A549 (cell line): ENCODE measurements at regions not wholly inside any gene's neighbourhood (a gene's known extent, or its start where the extent isn't known, plus 50 kb on each side); places are given as distances from the start of the nearest gene placed in this dataset.
"Not testable (repeated sequence)": the region's sequence is repeated elsewhere in the genome, so short reads cannot be mapped to it uniquely, and the experiment has no call there.

ENCODE experiments used
- ATAC-seq, 2 experiments: fragments of 200-7000 bp in 1 of 2; fragments of >200 bp in 1 of 2; cut with Nextera tagmentation in 1 of 2; cut with Tn5 transposase in 1 of 2; 3 replicates each; pipeline versions ENCODE4 v1.8.0 to v1.9.1; 2018 to 2020; ENCODE audit warnings: mild to moderate bottlenecking in 1 of 2, moderate library complexity in 1 of 2
- CTCF ChIA-PET: fragments of 300-600 bp; sonication (Branson Sonifier 250); formaldehyde crosslinking; extraction: SDS; loops from one replicate; lab custom pipeline; 2021; ENCODE audit warnings: antibody characterized with exemption, inconsistent platforms; lab: Yijun Ruan, JAX
- POLR2A ChIA-PET: fragments of 350-600 bp; formaldehyde crosslinking; extraction: SDS; loops from one replicate; lab custom pipeline; 2021; ENCODE audit warnings: antibody characterized with exemption, inconsistent platforms; lab: Yijun Ruan, JAX
- DNase-seq, 2 experiments: peaks; one replicate each; pipeline versions ENCODE4 v3.0.0 to v3.0.0-alpha.2; 2011 to 2016; ENCODE audit warnings: low read depth in 1 of 2, low spot score in 1 of 2
- FAIRE-seq: peaks from 2 replicates; lab custom pipeline; 2011; peaks lifted over from hg19 to GRCh38; lab: Jason Lieb, UNC
- H3K27ac ChIP-seq, 2 experiments: fragments of >200 bp; sonication (Bioruptor Twin); formaldehyde crosslinking; 3 replicates each; pipeline ENCODE4 v1.5.1; 2016 to 2017
- H3K4me1 ChIP-seq: fragments of >200 bp; sonication (Bioruptor Twin); formaldehyde crosslinking; 3 replicates; pipeline ENCODE4 v1.6.1; 2016
- H3K4me2 ChIP-seq: fragments of >200 bp; sonication (Bioruptor Twin); formaldehyde crosslinking; 3 replicates; pipeline ENCODE4 v1.6.1; 2016
- H3K4me3 ChIP-seq: fragments of >200 bp; sonication (Bioruptor Twin); formaldehyde crosslinking; 3 replicates; pipeline ENCODE4 v1.5.1; 2016
- H3K9me3 ChIP-seq: fragments of >200 bp; sonication (Bioruptor Twin); formaldehyde crosslinking; 3 replicates; pipeline ENCODE4 v1.6.1; 2016
- CBX2 ChIP-seq: fragments of 200-600 bp; sonication (generic); IDR thresholded peaks from 2 replicates; pipeline ENCODE4 v1.6.1; 2016; ENCODE audit warnings: low read depth, mild to moderate bottlenecking, borderline replicate concordance
- EHF ChIP-seq: fragments of 250-450 bp; sonication (Bioruptor Pico); IDR thresholded peaks from 2 replicates; pipeline ENCODE4 v1.5.0; 2020; ENCODE audit warnings: mild to moderate bottlenecking
- ESRRA ChIP-seq: fragments of 150-350 bp; IDR thresholded peaks from 2 replicates; pipeline ENCODE4 v1.6.1; 2014; ENCODE audit warnings: mild to moderate bottlenecking, low read length, borderline replicate concordance
- FOSL2 ChIP-seq, 2 experiments: fragments of 450-650 bp in 1 of 2; fragments of >200 bp in 1 of 2; sonication (Bioruptor Twin) in 1 of 2; formaldehyde crosslinking; IDR thresholded peaks; 2 replicates each; pipeline versions ENCODE4 v1.5.0 to v1.6.1; 2016 to 2020; ENCODE audit warnings: mild to moderate bottlenecking in 1 of 2, moderate library complexity in 1 of 2
- GATA3 ChIP-seq: IDR thresholded peaks from 2 replicates; pipeline ENCODE4 v1.6.1; 2012; ENCODE audit warnings: borderline replicate concordance
- NFE2L2 ChIP-seq: fragments of 150-350 bp; conservative IDR thresholded peaks from 2 replicates; pipeline ENCODE4 v1.6.1; 2014; ENCODE audit warnings: low read length
- PHF8 ChIP-seq: fragments of 200-600 bp; sonication (generic); IDR thresholded peaks from 2 replicates; pipeline ENCODE4 v1.6.1; 2016; ENCODE audit warnings: low read depth, mild to moderate bottlenecking, antibody characterized with exemption, moderate library complexity, borderline replicate concordance
- RAD21 ChIP-seq, 2 experiments: fragments of >200 bp in 1 of 2; sonication (Bioruptor Twin) in 1 of 2; formaldehyde crosslinking in 1 of 2; IDR thresholded peaks in 1 of 2; conservative IDR thresholded peaks in 1 of 2; 2 replicates in 1 of 2; 3 replicates in 1 of 2; pipeline ENCODE4 v1.6.1; 2012 to 2018; ENCODE audit warnings: inconsistent platforms in 1 of 2
- RCOR1 ChIP-seq: fragments of 150-350 bp; IDR thresholded peaks from 2 replicates; pipeline ENCODE4 v1.6.1; 2014; ENCODE audit warnings: antibody characterized with exemption, low read length, low read depth
- WGBS: methylation state at CpG from one replicate; pipeline ENCODE4 v1.1.6; 2017; ENCODE audit errors: missing lambda C conversion rate; 5-methylcytosine and 5-hydroxymethylcytosine counted together
- TF ChIP-seq, protein P1 (sequence below): fragments of >200 bp; sonication (Bioruptor Twin); formaldehyde crosslinking; IDR thresholded peaks from 3 replicates; pipeline ENCODE4 v1.6.1; 2016
- TF ChIP-seq, protein P2 (sequence below): fragments of 250-450 bp; sonication (Bioruptor Pico); IDR thresholded peaks from 2 replicates; pipeline ENCODE4 v1.5.0; 2020; ENCODE audit warnings: low read depth, mild to moderate bottlenecking, moderate library complexity
- TF ChIP-seq, protein P3 (sequence below): IDR thresholded peaks from 2 replicates; pipeline ENCODE4 v1.6.1; 2012; ENCODE audit warnings: low read depth, borderline replicate concordance
- TF ChIP-seq, protein P4 (sequence below): fragments of 450-650 bp; IDR thresholded peaks from 2 replicates; pipeline ENCODE4 v1.6.1; 2014; ENCODE audit warnings: antibody characterized with exemption

DNA sequence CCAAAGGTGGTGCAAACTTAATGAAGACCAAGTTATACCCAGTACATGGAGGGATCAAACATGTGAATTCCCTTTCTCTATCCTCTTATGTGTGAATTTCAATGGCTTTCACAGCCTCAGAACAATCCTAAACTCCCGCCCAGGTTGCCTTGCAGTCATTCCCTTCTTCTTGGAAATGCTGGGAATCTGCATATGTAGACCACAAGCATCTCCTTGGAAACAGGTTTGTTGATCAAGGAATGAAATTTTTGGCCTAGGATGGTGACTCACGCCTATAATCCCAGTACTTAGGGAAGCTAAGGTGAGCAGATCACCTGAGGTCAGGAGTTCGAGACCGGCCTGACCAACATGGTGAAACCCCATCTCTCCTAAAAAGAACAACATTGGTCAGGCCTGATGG lies 77.8 kb upstream of the ABI1 start:
- ChIA-PET CTCF (interaction anchor here (0.6 kb wide), 1 partner anchor 132 kb away, joined by 3 read pairs; no protein-coding TSS in a partner anchor), POLR2A (no interaction called here)
- DNase-seq = no peak
- Histone ChIP-seq H3K9me3 (no peaks in the 10 kb centered on the region), H3K27ac (no peak overlapping the region), H3K4me1 (no peaks in the 10 kb centered on the region), H3K4me2 (no peak overlapping the region), H3K4me3 (no peak overlapping the region)
- no peak for FAIRE-seq
- WGBS = 72% methylated on average over 4 of the region's 4 CpGs
- ATAC-seq = no peak
- TF ChIP-seq GATA3 = no peak
- TF ChIP-seq NFE2L2 = no peak
- TF ChIP-seq, protein P1, sequence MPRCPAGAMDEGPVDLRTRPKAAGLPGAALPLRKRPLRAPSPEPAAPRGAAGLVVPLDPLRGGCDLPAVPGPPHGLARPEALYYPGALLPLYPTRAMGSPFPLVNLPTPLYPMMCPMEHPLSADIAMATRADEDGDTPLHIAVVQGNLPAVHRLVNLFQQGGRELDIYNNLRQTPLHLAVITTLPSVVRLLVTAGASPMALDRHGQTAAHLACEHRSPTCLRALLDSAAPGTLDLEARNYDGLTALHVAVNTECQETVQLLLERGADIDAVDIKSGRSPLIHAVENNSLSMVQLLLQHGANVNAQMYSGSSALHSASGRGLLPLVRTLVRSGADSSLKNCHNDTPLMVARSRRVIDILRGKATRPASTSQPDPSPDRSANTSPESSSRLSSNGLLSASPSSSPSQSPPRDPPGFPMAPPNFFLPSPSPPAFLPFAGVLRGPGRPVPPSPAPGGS = no peak
- TF ChIP-seq, protein P2, sequence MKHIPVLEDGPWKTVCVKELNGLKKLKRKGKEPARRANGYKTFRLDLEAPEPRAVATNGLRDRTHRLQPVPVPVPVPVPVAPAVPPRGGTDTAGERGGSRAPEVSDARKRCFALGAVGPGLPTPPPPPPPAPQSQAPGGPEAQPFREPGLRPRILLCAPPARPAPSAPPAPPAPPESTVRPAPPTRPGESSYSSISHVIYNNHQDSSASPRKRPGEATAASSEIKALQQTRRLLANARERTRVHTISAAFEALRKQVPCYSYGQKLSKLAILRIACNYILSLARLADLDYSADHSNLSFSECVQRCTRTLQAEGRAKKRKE = no peak

DNA sequence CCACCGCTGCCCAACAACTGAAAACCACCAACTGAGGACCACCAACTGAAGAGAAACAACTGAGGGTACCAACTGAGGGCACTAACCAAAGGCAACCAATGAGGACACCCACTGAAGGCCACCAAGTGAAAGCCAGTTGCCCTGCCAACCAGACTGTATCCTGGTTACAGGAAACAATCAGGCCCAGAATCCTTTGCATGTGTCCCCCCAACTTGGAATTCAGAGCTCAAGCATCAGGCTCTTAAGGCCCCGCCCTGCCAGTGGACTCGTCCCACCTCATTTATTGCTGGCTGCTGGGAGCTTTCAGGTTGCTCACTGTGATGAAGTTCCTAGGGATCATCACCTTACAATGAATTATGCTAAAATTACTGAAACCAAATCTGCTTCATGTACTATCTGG lies 76.6 kb upstream of the ABI1 start:
- H3K9me3 ChIP-seq = no peaks in the 10 kb centered on the region
- TF ChIP-seq CBX2 = no peak
- no peak for TF ChIP-seq FOSL2 (IDR thresholded peaks at IDR 0.05)
- no peak for TF ChIP-seq FOSL2 (CRISPR knock-in tag; IDR thresholded peaks at IDR 0.05)
- no peak for TF ChIP-seq RAD21 (conservative IDR thresholded peaks at IDR 0.05 in 1 of 2, IDR thresholded peaks at IDR 0.05 in 1 of 2)
- WGBS = 73% methylated on average over 3 of the region's 3 CpGs
- H3K4me3 ChIP-seq = no peak overlapping the region
- H3K4me1 ChIP-seq = no peaks in the 10 kb centered on the region
- DNase-seq = no peak
- H3K4me2 ChIP-seq = no peak overlapping the region
- POLR2A ChIA-PET = no interaction called here
- no peak overlapping the region for H3K27ac ChIP-seq
- FAIRE-seq = no peak
- CTCF ChIA-PET = interaction anchor here (0.6 kb wide), 1 partner anchor 1106 kb away, joined by 4 read pairs; no protein-coding TSS in a partner anchor
- no peak for ATAC-seq

DNA sequence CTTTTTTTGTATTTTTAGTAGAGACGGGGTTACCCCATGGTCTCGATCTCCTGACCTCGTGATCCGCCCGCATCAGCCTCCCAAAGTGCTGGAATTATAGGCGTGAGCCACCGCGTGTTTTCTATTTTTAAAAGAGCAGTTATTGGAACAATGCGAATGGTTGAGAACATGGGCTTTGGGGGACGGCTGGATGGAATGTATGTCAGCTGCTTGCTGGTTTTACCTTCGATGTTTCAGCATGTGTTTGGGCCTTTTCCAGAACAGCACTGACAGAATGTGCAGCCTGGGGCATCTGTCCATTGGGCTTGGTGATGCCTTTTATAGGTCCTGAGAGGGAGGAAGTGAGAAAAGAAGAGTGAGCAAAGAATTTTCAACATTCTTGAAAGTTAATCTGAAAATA lies 73.4 kb upstream of the ABI1 start:
- H3K4me3 ChIP-seq, H3K4me2 ChIP-seq, H3K9me3 ChIP-seq, DNase-seq, ATAC-seq, CTCF ChIA-PET, FAIRE-seq, H3K4me1 ChIP-seq, POLR2A ChIA-PET, H3K27ac ChIP-seq: not testable (repeated sequence)
- 77% methylated on average over 11 of the region's 11 CpGs for WGBS

DNA sequence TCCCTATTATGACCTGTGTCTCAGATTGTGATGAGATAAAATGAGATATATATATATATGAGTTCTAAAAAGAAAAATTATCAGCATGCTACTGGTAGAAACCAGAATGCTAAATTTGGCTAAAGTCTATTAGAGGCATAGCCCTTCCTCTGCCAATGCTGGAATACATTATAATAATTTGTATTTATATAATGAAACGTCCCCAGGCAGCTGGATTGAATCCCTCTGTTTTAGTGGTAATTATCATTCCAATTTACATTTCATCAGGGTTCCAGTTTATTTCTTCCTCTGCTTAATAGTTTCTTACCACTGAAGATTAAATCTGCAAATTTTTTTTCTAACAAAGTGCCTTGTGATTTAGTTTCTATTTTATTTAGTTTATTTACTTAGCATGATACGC lies 71.8 kb upstream of the ABI1 start:
- ChIA-PET POLR2A (no interaction called here), CTCF (no interaction called here)
- FAIRE-seq (no peak), DNase-seq (no peak), ATAC-seq (no peak)
- Histone ChIP-seq H3K9me3 (no peaks in the 10 kb centered on the region), H3K4me3 (no peak overlapping the region), H3K4me1 (no peaks in the 10 kb centered on the region), H3K4me2 (no peak overlapping the region), H3K27ac (no peak overlapping the region)
- TF ChIP-seq PHF8 (no peak), ESRRA (no peak), NFE2L2 (no peak), EHF (CRISPR knock-in tag) (no peak), FOSL2 (IDR thresholded peaks at IDR 0.05) (no peak), FOSL2 (CRISPR knock-in tag; IDR thresholded peaks at IDR 0.05) (no peak), RCOR1 (no peak)
- TF ChIP-seq, protein P3, sequence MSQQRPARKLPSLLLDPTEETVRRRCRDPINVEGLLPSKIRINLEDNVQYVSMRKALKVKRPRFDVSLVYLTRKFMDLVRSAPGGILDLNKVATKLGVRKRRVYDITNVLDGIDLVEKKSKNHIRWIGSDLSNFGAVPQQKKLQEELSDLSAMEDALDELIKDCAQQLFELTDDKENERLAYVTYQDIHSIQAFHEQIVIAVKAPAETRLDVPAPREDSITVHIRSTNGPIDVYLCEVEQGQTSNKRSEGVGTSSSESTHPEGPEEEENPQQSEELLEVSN = no peak
- TF ChIP-seq, protein P4, sequence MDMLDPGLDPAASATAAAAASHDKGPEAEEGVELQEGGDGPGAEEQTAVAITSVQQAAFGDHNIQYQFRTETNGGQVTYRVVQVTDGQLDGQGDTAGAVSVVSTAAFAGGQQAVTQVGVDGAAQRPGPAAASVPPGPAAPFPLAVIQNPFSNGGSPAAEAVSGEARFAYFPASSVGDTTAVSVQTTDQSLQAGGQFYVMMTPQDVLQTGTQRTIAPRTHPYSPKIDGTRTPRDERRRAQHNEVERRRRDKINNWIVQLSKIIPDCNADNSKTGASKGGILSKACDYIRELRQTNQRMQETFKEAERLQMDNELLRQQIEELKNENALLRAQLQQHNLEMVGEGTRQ = no peak
- 53% methylated on average over 2 of the region's 2 CpGs for WGBS
